ENCODE measurements at regions not wholly inside any gene's neighbourhood (a gene's known extent, or its start where the extent isn't known, plus 50 kb on each side); places are given as distances from the start of the nearest gene placed in this dataset.

DNA sequence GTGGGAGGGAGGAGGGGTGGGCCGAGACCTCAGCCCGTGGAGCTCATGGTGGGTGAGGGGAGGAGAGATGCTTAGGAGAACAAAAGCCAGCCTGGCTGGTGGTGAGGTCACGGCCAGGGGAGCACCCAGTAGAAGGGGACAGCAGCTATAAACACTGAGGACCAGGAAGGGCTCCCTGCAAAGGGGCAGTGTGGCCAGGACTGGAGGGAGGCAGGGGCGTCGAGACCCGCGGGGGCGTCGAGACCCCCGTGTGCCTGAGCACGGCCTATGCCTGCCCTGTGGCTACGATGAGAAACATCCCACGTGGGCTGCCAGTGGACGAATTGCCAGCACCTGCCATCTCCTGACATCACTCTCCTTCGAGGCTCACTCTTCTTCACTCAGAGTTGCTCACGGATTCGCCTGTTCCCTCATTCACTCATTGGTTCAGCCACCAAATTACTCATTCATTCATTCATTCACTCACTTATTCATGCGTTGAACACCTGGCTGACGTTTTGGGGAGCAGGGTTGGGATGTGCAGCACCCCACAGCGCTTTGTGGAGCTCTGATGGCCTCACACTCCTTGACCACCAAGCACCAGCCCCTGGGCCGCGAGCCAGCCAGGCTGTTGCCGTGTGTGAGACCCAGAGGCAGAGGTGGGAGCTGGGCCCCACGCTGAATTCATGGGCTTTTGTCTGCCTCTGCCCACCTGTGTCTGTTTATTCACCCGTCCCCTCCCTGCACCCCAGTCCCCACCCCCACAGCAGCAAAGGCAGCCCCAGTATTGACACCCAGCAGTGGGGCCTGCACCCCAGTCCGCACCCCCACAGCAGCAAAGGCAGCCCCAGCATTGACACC, 61.2 kb upstream of the BHLHE23 start:
- TF ChIP-seq SIN3A (IDR thresholded peaks at IDR 0.05; ENCODE audit: borderline replicate concordance, insufficient read depth, low read depth, low read length) = no peak
- TF ChIP-seq, protein P1, sequence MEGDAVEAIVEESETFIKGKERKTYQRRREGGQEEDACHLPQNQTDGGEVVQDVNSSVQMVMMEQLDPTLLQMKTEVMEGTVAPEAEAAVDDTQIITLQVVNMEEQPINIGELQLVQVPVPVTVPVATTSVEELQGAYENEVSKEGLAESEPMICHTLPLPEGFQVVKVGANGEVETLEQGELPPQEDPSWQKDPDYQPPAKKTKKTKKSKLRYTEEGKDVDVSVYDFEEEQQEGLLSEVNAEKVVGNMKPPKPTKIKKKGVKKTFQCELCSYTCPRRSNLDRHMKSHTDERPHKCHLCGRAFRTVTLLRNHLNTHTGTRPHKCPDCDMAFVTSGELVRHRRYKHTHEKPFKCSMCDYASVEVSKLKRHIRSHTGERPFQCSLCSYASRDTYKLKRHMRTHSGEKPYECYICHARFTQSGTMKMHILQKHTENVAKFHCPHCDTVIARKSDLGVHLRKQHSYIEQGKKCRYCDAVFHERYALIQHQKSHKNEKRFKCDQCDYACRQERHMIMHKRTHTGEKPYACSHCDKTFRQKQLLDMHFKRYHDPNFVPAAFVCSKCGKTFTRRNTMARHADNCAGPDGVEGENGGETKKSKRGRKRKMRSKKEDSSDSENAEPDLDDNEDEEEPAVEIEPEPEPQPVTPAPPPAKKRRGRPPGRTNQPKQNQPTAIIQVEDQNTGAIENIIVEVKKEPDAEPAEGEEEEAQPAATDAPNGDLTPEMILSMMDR (IDR thresholded peaks at IDR 0.05) = no peak
